GM12878 (cell line): ENCODE measurements at regions not wholly inside any gene's neighbourhood (a gene's known extent, or its start where the extent isn't known, plus 50 kb on each side); places are given as distances from the start of the nearest gene placed in this dataset.

Experiments used
- CHD2 ChIP-seq: IDR thresholded peaks from 2 replicates; pipeline ENCODE4 v1.6.1; 2011; ENCODE audit warnings: low read depth, low read length, improper control_type of control experiment, borderline replicate concordance
- CREM ChIP-seq: IDR thresholded peaks from 2 replicates; pipeline ENCODE4 v1.6.1; 2014; ENCODE audit warnings: antibody characterized with exemption, low read depth
- POLR2A ChIP-seq: IDR thresholded peaks from 2 replicates; pipeline ENCODE4 v1.6.1; 2011; ENCODE audit warnings: low read depth, mild to moderate bottlenecking, low read length
- TAF1 ChIP-seq: IDR thresholded peaks from 2 replicates; pipeline ENCODE4 v1.6.1; 2011; ENCODE audit warnings: mild to moderate bottlenecking, low read depth, low read length, borderline replicate concordance
- TF ChIP-seq, protein P1 (sequence below): fragments of 450-650 bp; IDR thresholded peaks from 2 replicates; pipeline ENCODE4 v1.6.1; 2016; ENCODE audit warnings: mild to moderate bottlenecking
- TF ChIP-seq, protein P2 (sequence below): fragments of 450-650 bp; IDR thresholded peaks from 2 replicates; pipeline ENCODE4 v1.6.1; 2017; ENCODE audit warnings: mild to moderate bottlenecking, low read depth, inconsistent platforms; ENCODE audit not compliant: poor library complexity, severe bottlenecking
- TF ChIP-seq, protein P3 (sequence below): IDR thresholded peaks from 2 replicates; pipeline ENCODE4 v1.6.1; 2011; ENCODE audit warnings: low read depth, low read length, improper control_type of control experiment, borderline replicate concordance
- TF ChIP-seq, protein P4 (sequence below): fragments of 450-650 bp; IDR thresholded peaks from 2 replicates; pipeline ENCODE4 v1.6.1; 2014; ENCODE audit warnings: mild to moderate bottlenecking
- TF ChIP-seq, protein P5 (sequence below), 3 experiments: IDR thresholded peaks in 2 of 3; conservative IDR thresholded peaks in 1 of 3; 2 replicates each; pipeline ENCODE4 v1.5.1; 2011; ENCODE audit warnings: low read depth in 3 of 3, low read length in 3 of 3, mild to moderate bottlenecking in 3 of 3, control low read depth in 2 of 3, moderate library complexity in 2 of 3, inconsistent platforms in 1 of 3, mixed read lengths in 1 of 3; ENCODE audit not compliant: control insufficient read depth in 2 of 3, insufficient read depth in 1 of 3; ENCODE audit errors: extremely low read depth in 1 of 3

DNA sequence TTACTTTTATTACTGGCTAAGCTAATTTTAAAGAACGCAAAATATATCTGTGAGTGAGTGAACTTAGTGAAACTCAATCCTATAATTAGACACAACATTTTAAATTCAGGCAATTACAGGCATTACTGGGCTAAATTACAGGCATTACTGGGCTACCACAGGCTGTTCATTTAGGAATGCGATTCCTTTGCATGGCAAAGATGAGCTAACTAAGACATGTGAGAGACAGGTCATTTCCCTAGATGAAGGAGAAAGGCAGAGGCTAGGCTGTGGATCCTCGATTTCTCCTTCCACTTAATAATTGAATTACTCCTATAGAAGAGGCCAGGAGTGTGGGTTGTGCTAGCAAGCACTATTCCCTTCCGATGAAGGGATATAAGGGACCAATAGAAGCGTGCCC, 429.4 kb upstream of the LMO3 start:
- TF ChIP-seq, protein P1, sequence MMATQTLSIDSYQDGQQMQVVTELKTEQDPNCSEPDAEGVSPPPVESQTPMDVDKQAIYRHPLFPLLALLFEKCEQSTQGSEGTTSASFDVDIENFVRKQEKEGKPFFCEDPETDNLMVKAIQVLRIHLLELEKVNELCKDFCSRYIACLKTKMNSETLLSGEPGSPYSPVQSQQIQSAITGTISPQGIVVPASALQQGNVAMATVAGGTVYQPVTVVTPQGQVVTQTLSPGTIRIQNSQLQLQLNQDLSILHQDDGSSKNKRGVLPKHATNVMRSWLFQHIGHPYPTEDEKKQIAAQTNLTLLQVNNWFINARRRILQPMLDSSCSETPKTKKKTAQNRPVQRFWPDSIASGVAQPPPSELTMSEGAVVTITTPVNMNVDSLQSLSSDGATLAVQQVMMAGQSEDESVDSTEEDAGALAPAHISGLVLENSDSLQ, result no peak
- TF ChIP-seq, protein P2, sequence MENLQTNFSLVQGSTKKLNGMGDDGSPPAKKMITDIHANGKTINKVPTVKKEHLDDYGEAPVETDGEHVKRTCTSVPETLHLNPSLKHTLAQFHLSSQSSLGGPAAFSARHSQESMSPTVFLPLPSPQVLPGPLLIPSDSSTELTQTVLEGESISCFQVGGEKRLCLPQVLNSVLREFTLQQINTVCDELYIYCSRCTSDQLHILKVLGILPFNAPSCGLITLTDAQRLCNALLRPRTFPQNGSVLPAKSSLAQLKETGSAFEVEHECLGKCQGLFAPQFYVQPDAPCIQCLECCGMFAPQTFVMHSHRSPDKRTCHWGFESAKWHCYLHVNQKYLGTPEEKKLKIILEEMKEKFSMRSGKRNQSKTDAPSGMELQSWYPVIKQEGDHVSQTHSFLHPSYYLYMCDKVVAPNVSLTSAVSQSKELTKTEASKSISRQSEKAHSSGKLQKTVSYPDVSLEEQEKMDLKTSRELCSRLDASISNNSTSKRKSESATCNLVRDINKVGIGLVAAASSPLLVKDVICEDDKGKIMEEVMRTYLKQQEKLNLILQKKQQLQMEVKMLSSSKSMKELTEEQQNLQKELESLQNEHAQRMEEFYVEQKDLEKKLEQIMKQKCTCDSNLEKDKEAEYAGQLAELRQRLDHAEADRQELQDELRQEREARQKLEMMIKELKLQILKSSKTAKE, result no peak
- TF ChIP-seq, protein P3, sequence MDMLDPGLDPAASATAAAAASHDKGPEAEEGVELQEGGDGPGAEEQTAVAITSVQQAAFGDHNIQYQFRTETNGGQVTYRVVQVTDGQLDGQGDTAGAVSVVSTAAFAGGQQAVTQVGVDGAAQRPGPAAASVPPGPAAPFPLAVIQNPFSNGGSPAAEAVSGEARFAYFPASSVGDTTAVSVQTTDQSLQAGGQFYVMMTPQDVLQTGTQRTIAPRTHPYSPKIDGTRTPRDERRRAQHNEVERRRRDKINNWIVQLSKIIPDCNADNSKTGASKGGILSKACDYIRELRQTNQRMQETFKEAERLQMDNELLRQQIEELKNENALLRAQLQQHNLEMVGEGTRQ, result no peak
- TF ChIP-seq POLR2A (no peak), CHD2 (no peak), TAF1 (no peak), CREM (no peak)
- TF ChIP-seq, protein P4, sequence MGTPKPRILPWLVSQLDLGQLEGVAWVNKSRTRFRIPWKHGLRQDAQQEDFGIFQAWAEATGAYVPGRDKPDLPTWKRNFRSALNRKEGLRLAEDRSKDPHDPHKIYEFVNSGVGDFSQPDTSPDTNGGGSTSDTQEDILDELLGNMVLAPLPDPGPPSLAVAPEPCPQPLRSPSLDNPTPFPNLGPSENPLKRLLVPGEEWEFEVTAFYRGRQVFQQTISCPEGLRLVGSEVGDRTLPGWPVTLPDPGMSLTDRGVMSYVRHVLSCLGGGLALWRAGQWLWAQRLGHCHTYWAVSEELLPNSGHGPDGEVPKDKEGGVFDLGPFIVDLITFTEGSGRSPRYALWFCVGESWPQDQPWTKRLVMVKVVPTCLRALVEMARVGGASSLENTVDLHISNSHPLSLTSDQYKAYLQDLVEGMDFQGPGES, result no peak
- TF ChIP-seq, protein P5, sequence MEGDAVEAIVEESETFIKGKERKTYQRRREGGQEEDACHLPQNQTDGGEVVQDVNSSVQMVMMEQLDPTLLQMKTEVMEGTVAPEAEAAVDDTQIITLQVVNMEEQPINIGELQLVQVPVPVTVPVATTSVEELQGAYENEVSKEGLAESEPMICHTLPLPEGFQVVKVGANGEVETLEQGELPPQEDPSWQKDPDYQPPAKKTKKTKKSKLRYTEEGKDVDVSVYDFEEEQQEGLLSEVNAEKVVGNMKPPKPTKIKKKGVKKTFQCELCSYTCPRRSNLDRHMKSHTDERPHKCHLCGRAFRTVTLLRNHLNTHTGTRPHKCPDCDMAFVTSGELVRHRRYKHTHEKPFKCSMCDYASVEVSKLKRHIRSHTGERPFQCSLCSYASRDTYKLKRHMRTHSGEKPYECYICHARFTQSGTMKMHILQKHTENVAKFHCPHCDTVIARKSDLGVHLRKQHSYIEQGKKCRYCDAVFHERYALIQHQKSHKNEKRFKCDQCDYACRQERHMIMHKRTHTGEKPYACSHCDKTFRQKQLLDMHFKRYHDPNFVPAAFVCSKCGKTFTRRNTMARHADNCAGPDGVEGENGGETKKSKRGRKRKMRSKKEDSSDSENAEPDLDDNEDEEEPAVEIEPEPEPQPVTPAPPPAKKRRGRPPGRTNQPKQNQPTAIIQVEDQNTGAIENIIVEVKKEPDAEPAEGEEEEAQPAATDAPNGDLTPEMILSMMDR (IDR thresholded peaks at IDR 0.05 in 2 of 3, conservative IDR thresholded peaks at IDR 0.05 in 1 of 3; ENCODE audit: control insufficient read depth in 2 of 3, extremely low read depth in 1 of 3, insufficient read depth in 1 of 3, low read depth in 3 of 3, low read length in 3 of 3), result no peak
